Endothelial cell (in vitro differentiated cells): ENCODE measurements at regions not wholly inside any gene's neighbourhood (a gene's known extent, or its start where the extent isn't known, plus 50 kb on each side); places are given as distances from the start of the nearest gene placed in this dataset.
A peak's percentile ranks its signal among the peaks of the same experiment; 100 is the strongest.

Experiments used
- DNase-seq: peaks from one replicate; pipeline ENCODE4 v3.0.0; 2021; ENCODE audit warnings: low spot score
- H3K27ac Mint-ChIP-seq: one replicate; pipeline ENCODE4 v1.8.0; 2021; ENCODE audit warnings: mixed read lengths, inconsistent platforms; ENCODE audit not compliant: unreplicated experiment
- H3K27me3 Mint-ChIP-seq: one replicate; pipeline ENCODE4 v1.8.0; 2021; ENCODE audit warnings: mild to moderate bottlenecking, moderate library complexity, mixed read lengths, inconsistent platforms; ENCODE audit not compliant: unreplicated experiment
- H3K36me3 Mint-ChIP-seq: one replicate; pipeline ENCODE4 v1.8.0; 2021; ENCODE audit warnings: mild to moderate bottlenecking, low read depth, mixed read lengths, inconsistent platforms; ENCODE audit not compliant: unreplicated experiment
- H3K4me1 Mint-ChIP-seq: one replicate; pipeline ENCODE4 v1.8.0; 2021; ENCODE audit warnings: mild to moderate bottlenecking, mixed read lengths, inconsistent platforms; ENCODE audit not compliant: unreplicated experiment
- H3K4me3 Mint-ChIP-seq: one replicate; pipeline ENCODE4 v1.8.0; 2021; ENCODE audit warnings: mild to moderate bottlenecking, mixed read lengths, inconsistent platforms; ENCODE audit not compliant: unreplicated experiment
- H3K9me3 Mint-ChIP-seq: one replicate; pipeline ENCODE4 v1.8.0; 2021; ENCODE audit warnings: mixed read lengths, inconsistent platforms; ENCODE audit not compliant: unreplicated experiment
- CTCF ChIP-seq: fragments of 200-600 bp; sonication (generic); IDR thresholded peaks from one replicate; pipeline ENCODE4 v1.5.0; 2021; ENCODE audit warnings: antibody characterized with exemption; ENCODE audit not compliant: unreplicated experiment

GRCh38 chr5:130496215-130496614 lies 592.0 kb downstream of the CHSY3 start:
- Mint-ChIP-seq H3K27ac (no peak overlapping the region), H3K4me1 (no peaks in the 10 kb centered on the region), H3K9me3 (no peaks in the 10 kb centered on the region), H3K27me3 (no peaks in the 10 kb centered on the region), H3K36me3 (no peaks in the 10 kb centered on the region), H3K4me3 (no peak overlapping the region)
- no peak for DNase-seq
- no peak for TF ChIP-seq CTCF

GRCh38 chr5:130488252-130488651 lies 584.0 kb downstream of the CHSY3 start:
- Mint-ChIP-seq H3K4me3 (no peak overlapping the region), H3K27me3 (no peaks in the 10 kb centered on the region), H3K27ac (no peak overlapping the region), H3K9me3 (no peaks in the 10 kb centered on the region), H3K36me3 (no peaks in the 10 kb centered on the region), H3K4me1 (no peaks in the 10 kb centered on the region)
- TF ChIP-seq CTCF, result no peak
- DNase-seq, result no peak

- Mint-ChIP-seq H3K9me3 (no peaks in the 10 kb centered on the region), H3K27ac (no peak overlapping the region), H3K4me3 (no peak overlapping the region), H3K36me3 (peaks cover 3% of the 10 kb centered on the region), H3K27me3 (no peaks in the 10 kb centered on the region), H3K4me1 (peaks cover 7% of the 10 kb centered on the region)
- peak; percentile 31 for TF ChIP-seq CTCF
- DNase-seq, result no peak
Observed at GRCh38 chr5:130479045-130479804, 575.0 kb downstream of the CHSY3 start.

- Mint-ChIP-seq H3K4me3 (no peak overlapping the region), H3K4me1 (peaks cover 7% of the 10 kb centered on the region), H3K36me3 (peaks cover 3% of the 10 kb centered on the region), H3K27ac (no peak overlapping the region), H3K9me3 (no peaks in the 10 kb centered on the region), H3K27me3 (no peaks in the 10 kb centered on the region)
- no peak for TF ChIP-seq CTCF
- no peak for DNase-seq
Observed at GRCh38 chr5:130476325-130476724, 572.1 kb downstream of the CHSY3 start.

GRCh38 chr5:130462516-130462915 lies 558.3 kb downstream of the CHSY3 start:
- Mint-ChIP-seq H3K27ac (no peak overlapping the region), H3K4me3 (no peak overlapping the region), H3K9me3 (peaks cover 5% of the 10 kb centered on the region), H3K36me3 (peaks cover 18% of the 10 kb centered on the region), H3K4me1 (no peaks in the 10 kb centered on the region), H3K27me3 (peaks cover 3% of the 10 kb centered on the region)
- DNase-seq, result no peak
- TF ChIP-seq CTCF, result no peak
